Left lung (tissue), 4 donors: ENCODE measurements at regions not wholly inside any gene's neighbourhood (a gene's known extent, or its start where the extent isn't known, plus 50 kb on each side); places are given as distances from the start of the nearest gene placed in this dataset.

Experiments
- ATAC-seq: fragments of 200-7000 bp; cut with Tn5 transposase; one replicate; pipeline ENCODE4 v1.9.1; 2020; ENCODE audit warnings: moderate library complexity
- DNase-seq, 4 donors: peaks; one replicate each; pipeline ENCODE4 v3.0.0-alpha.2; 2013 to 2020
- H3K27ac ChIP-seq, 2 donors: fragments of 200-600 bp; sonication (generic) in 1 of 2; one replicate each; pipeline versions ENCODE4 v1.5.0 to v1.8.0; 2020 to 2021
- H3K27me3 ChIP-seq, 2 donors: fragments of 200-600 bp; sonication (generic) in 1 of 2; one replicate each; pipeline versions ENCODE4 v1.5.0 to v1.8.0; 2020 to 2021
- H3K36me3 ChIP-seq, 2 donors: fragments of 200-600 bp; sonication (generic) in 1 of 2; one replicate each; pipeline versions ENCODE4 v1.5.0 to v1.8.0; 2020 to 2021
- H3K4me1 ChIP-seq, 2 donors: fragments of 200-600 bp; one replicate each; pipeline ENCODE4 v1.8.0; 2021
- H3K4me3 ChIP-seq, 2 donors: fragments of 200-600 bp; sonication (generic) in 1 of 2; one replicate each; pipeline versions ENCODE4 v1.5.0 to v1.8.0; 2020 to 2021; ENCODE audit warnings: mild to moderate bottlenecking in 1 of 2
- H3K9me3 ChIP-seq, 2 donors: fragments of 200-600 bp; sonication (generic) in 1 of 2; one replicate each; pipeline versions ENCODE4 v1.5.0 to v1.8.0; 2020 to 2021
- CTCF ChIP-seq, 2 donors: fragments of 200-600 bp; sonication (generic) in 1 of 2; IDR thresholded peaks; one replicate each; pipeline versions ENCODE4 v1.5.0 to v1.8.0; 2021; ENCODE audit warnings: antibody characterized with exemption in 2 of 2
- intact Hi-C, 2 donors: fragments of 100-400 bp; cut with DNase I; formaldehyde crosslinking; loops; one replicate each; pipeline versions ENCODE4 v1.11.2 to v1.14.2; 2022
- donor health status: DM: no; HTN: yes; CAD: no.
- donor health status: DM: no; HTN: no; CAD: no.

DNA sequence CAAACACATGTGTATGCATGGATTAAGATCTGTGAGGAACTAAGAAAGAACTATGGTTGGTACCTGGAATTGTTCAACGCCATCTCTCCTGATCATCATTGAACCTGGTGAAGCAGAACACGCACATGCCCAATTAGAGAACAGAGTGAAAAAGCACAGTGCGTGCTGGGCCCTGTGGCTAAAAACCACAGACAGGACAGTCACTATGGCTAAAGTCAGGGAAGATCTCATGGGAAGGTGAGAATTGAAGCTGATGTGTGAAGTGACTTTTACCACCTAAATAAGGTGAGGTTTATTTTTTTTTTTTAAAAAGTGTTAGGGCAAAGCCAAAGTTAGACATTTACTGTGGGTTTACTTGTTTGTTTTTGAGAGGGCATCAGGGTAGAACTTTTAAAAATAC lies 215.0 kb downstream of the SLC38A4 start:
- H3K36me3 ChIP-seq, result no peaks in the 10 kb centered on the region
- H3K9me3 ChIP-seq, result no peaks in the 10 kb centered on the region
- DNase-seq, result no peak
- H3K4me3 ChIP-seq, result no peak overlapping the region
- no peak overlapping the region for H3K27ac ChIP-seq
- no peak for ATAC-seq
- H3K27me3 ChIP-seq, result no peaks in the 10 kb centered on the region
- H3K4me1 ChIP-seq, result peaks cover 0 to 3% of the 10 kb centered on the region in 2 donors
- intact Hi-C loops, result no loop called here
- no peak for TF ChIP-seq CTCF (IDR thresholded peaks at IDR 0.05)

GRCh38 chr12:46609674-46610073 lies 216.1 kb downstream of the SLC38A4 start:
- Histone ChIP-seq H3K27ac (no peak overlapping the region), H3K9me3 (no peaks in the 10 kb centered on the region), H3K27me3 (no peaks in the 10 kb centered on the region), H3K4me3 (no peak overlapping the region), H3K36me3 (no peaks in the 10 kb centered on the region), H3K4me1 (peaks cover 0 to 3% of the 10 kb centered on the region in 2 donors)
- DNase-seq, result no peak
- TF ChIP-seq CTCF (IDR thresholded peaks at IDR 0.05), result no peak
- no peak for ATAC-seq
- intact Hi-C loops, result no loop called here

GRCh38 chr12:46609273-46609623 lies 216.5 kb downstream of the SLC38A4 start:
- H3K4me1 ChIP-seq, result peaks cover 0 to 3% of the 10 kb centered on the region in 2 donors
- no peak for TF ChIP-seq CTCF (IDR thresholded peaks at IDR 0.05)
- no peaks in the 10 kb centered on the region for H3K36me3 ChIP-seq
- H3K27ac ChIP-seq, result peak overlapping the region in 1 of 2 donors; percentile 60
- H3K27me3 ChIP-seq, result no peaks in the 10 kb centered on the region
- no peaks in the 10 kb centered on the region for H3K9me3 ChIP-seq
- no peak for DNase-seq
- intact Hi-C loops, result no loop called here
- H3K4me3 ChIP-seq, result no peak overlapping the region
- no peak for ATAC-seq

DNA sequence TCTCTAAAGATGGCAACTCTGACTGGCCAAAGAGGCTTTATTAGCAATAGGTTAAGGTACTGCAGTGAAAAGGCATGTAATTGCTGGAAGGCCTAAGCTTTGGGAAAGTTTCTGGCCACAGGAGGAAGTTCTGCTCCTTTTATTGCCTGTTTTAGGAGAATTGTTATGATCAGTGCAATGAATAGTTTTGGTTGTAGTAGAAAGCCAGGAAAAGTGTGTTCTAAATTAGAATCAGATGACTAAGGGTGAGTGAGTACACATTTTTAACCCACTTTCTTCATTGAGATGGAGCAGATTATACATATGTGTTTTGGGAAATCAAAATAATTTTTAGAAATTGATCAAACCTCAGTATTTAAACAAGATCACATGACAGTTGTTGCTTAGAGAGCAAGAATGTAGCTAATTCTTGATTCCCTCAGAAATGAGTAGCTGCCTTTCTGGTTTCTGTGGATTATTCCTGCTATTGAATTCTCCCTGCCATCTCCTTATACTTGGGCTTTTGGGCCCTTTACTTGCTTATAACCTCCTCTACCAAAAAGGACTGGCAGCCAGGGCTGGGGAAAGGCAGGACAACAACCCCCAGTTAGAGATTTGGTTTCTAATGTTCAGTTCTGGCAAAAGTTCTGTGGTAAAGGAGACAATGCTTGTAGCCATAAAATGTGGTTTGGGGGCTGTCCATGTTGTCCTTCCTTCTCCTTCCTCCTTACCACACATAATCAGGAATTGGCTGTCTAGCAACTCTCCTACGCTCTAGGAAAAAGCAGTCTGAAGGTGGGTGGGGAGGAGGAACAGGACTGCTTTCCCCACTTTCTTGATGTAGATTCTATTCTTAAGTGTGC lies 217.1 kb downstream of the SLC38A4 start:
- peak overlapping the region in 1 of 2 donors; percentile 60 for H3K27ac ChIP-seq
- intact Hi-C loops, result no loop called here
- H3K4me1 ChIP-seq, result peaks cover 0 to 3% of the 10 kb centered on the region in 2 donors
- H3K9me3 ChIP-seq, result no peaks in the 10 kb centered on the region
- no peak for TF ChIP-seq CTCF (IDR thresholded peaks at IDR 0.05)
- no peak overlapping the region for H3K4me3 ChIP-seq
- no peaks in the 10 kb centered on the region for H3K27me3 ChIP-seq
- DNase-seq (no peak), ATAC-seq (peak; percentile 23)
- no peaks in the 10 kb centered on the region for H3K36me3 ChIP-seq

DNA sequence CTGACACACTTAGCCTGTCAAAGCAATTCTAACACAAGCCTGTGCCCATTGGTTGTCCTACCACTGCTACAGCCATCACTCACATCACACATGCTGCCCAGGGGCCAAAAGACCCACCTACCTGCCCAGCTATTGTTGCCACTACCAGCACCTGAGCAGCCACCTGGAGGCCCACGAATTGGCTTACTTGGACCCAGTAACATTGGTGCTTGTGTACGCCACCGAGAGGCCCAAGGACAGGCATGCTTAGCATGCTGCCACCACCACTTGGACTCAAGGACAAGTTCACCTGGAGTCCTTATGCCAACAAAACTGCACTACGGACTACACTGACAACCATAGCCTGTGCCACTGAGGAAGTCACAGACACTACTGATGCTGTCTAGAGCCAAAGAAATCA lies 221.1 kb downstream of the SLC38A4 start:
- intact Hi-C loops, result no loop called here
- Histone ChIP-seq H3K4me1 (peaks cover 0 to 3% of the 10 kb centered on the region in 2 donors), H3K9me3 (peaks cover 0 to 6% of the 10 kb centered on the region in 2 donors), H3K36me3 (no peaks in the 10 kb centered on the region), H3K27ac (no peak overlapping the region), H3K4me3 (no peak overlapping the region), H3K27me3 (no peaks in the 10 kb centered on the region)
- no peak for ATAC-seq
- no peak for TF ChIP-seq CTCF (IDR thresholded peaks at IDR 0.05)
- no peak for DNase-seq
